Gastroesophageal sphincter (tissue), 3 donors: ENCODE measurements at regions not wholly inside any gene's neighbourhood (a gene's known extent, or its start where the extent isn't known, plus 50 kb on each side); places are given as distances from the start of the nearest gene placed in this dataset.

Experiments
- CTCF ChIP-seq, 4 experiments: fragments of 200-600 bp in 2 of 4; fragments of 450-650 bp in 2 of 4; sonication (generic) in 1 of 4; IDR thresholded peaks; one replicate each; pipeline ENCODE4 v1.5.1; 2017 to 2019; ENCODE audit warnings: antibody characterized with exemption in 4 of 4, mild to moderate bottlenecking in 2 of 4, moderate library complexity in 2 of 4
- POLR2A ChIP-seq, 2 donors: fragments of 450-650 bp; IDR thresholded peaks; one replicate each; pipeline ENCODE4 v1.6.1; 2017; ENCODE audit warnings: antibody characterized with exemption in 2 of 2, mild to moderate bottlenecking in 2 of 2, moderate library complexity in 1 of 2

GRCh38 chr15:56817321-56818080 lies 84.2 kb upstream of the ZNF280D start:
- no peak for TF ChIP-seq CTCF (IDR thresholded peaks at IDR 0.05)
- TF ChIP-seq POLR2A (IDR thresholded peaks at IDR 0.05) = no peak
